ENCODE measurements at regions not wholly inside any gene's neighbourhood (a gene's known extent, or its start where the extent isn't known, plus 50 kb on each side); places are given as distances from the start of the nearest gene placed in this dataset.

- TF ChIP-seq POLR2AphosphoS5 (IDR thresholded peaks at IDR 0.05; ENCODE audit: borderline replicate concordance, low read depth, low read length) (no peak), FOXP2 (optimal IDR thresholded peaks at IDR 0.05; ENCODE audit: control extremely low read depth, extremely low read length, insufficient read depth) (no peak), EZH2 (IDR thresholded peaks at IDR 0.05) (no peak)
Measured at GRCh38 chr7:369476-370258, 79.7 kb downstream of the FOXL3 start.

All from SK-N-MC (cell line).